NT2/D1 (cell line): ENCODE measurements at regions not wholly inside any gene's neighbourhood (a gene's known extent, or its start where the extent isn't known, plus 50 kb on each side); places are given as distances from the start of the nearest gene placed in this dataset.

ENCODE experiments used
- SUZ12 ChIP-seq: IDR thresholded peaks from 2 replicates; pipeline ENCODE4 v1.6.1; 2011; ENCODE audit not compliant: insufficient read length, insufficient read depth; ENCODE audit errors: extremely low read depth
- YY1 ChIP-seq: IDR thresholded peaks from 2 replicates; pipeline ENCODE4 v1.6.1; 2011; ENCODE audit not compliant: insufficient read length, insufficient read depth
- ZNF274 ChIP-seq: IDR thresholded peaks from 2 replicates; pipeline ENCODE4 v1.6.1; 2011; ENCODE audit warnings: mild to moderate bottlenecking, low read depth, low read length

GRCh38 chr18:73746101-73746500 is 401.5 kb downstream of the FBXO15 start:
- no peak for TF ChIP-seq SUZ12
- TF ChIP-seq ZNF274: no peak
- TF ChIP-seq YY1: no peak
